Lower leg skin (tissue), 4 donors: ENCODE measurements at regions not wholly inside any gene's neighbourhood (a gene's known extent, or its start where the extent isn't known, plus 50 kb on each side); places are given as distances from the start of the nearest gene placed in this dataset.
A peak's percentile ranks its signal among the peaks of the same experiment; 100 is the strongest.

Experiments
- DNase-seq, 2 donors: peaks; one replicate each; pipeline ENCODE4 v3.0.0-alpha.2; 2019; ENCODE audit warnings: low spot score in 2 of 2
- H3K4me3 ChIP-seq: fragments of 200-600 bp; sonication (generic); 2 replicates; pipeline ENCODE4 v1.5.1; 2017; ENCODE audit warnings: mild to moderate bottlenecking, low read depth; ENCODE audit not compliant: poor library complexity, severe bottlenecking
- CTCF ChIP-seq, 3 donors: fragments of 450-650 bp; IDR thresholded peaks; one replicate each; pipeline ENCODE4 v1.5.1; 2016; ENCODE audit warnings: antibody characterized with exemption in 3 of 3, mild to moderate bottlenecking in 3 of 3, moderate library complexity in 2 of 3
- POLR2A ChIP-seq, 2 donors: fragments of 450-650 bp; IDR thresholded peaks; one replicate each; pipeline ENCODE4 v1.6.1; 2016 to 2017; ENCODE audit warnings: antibody characterized with exemption in 2 of 2, mild to moderate bottlenecking in 1 of 2, moderate library complexity in 1 of 2
- WGBS, 2 donors: methylation state at CpG; one replicate each; pipeline ENCODE4 v1.1.5; 2018; 5-methylcytosine and 5-hydroxymethylcytosine counted together
- intact Hi-C: fragments of 100-400 bp; cut with DNase I; formaldehyde crosslinking; loops from one replicate; pipeline ENCODE4 v1.15.0; 2023; ENCODE audit warnings: low total_unique reads

GRCh38 chr12:82124711-82125380 is 233.3 kb downstream of the CCDC59 start:
- no peak overlapping the region for H3K4me3 ChIP-seq
- peak in 1 of 2 donors; percentile 28 for DNase-seq
- WGBS, 2 donors = 26 to 31% methylated on average over 2 of the region's 2 CpGs
- intact Hi-C loops = no loop called here
- no peak for TF ChIP-seq CTCF (IDR thresholded peaks at IDR 0.05)
- TF ChIP-seq POLR2A (IDR thresholded peaks at IDR 0.05) = no peak

GRCh38 chr12:82121545-82121944 is 236.6 kb downstream of the CCDC59 start:
- no peak for DNase-seq
- TF ChIP-seq POLR2A (IDR thresholded peaks at IDR 0.05) = no peak
- TF ChIP-seq CTCF (IDR thresholded peaks at IDR 0.05) = no peak
- intact Hi-C loops = no loop called here
- no peak overlapping the region for H3K4me3 ChIP-seq

GRCh38 chr12:82120901-82121300 is 237.3 kb downstream of the CCDC59 start:
- no peak for DNase-seq
- intact Hi-C loops = no loop called here
- no peak overlapping the region for H3K4me3 ChIP-seq
- 92 to 93% methylated on average over 4 of the region's 4 CpGs for WGBS, 2 donors
- TF ChIP-seq POLR2A (IDR thresholded peaks at IDR 0.05) (no peak), CTCF (IDR thresholded peaks at IDR 0.05) (no peak)

- intact Hi-C loops = no loop called here
- TF ChIP-seq POLR2A (IDR thresholded peaks at IDR 0.05) = no peak
- no peak for TF ChIP-seq CTCF (IDR thresholded peaks at IDR 0.05)
- no peak overlapping the region for H3K4me3 ChIP-seq
- WGBS, 2 donors = 35 to 81% methylated on average over 1 of the region's 1 CpG
- DNase-seq = no peak
Observed at GRCh38 chr12:82109243-82109642, 248.9 kb downstream of the CCDC59 start.

GRCh38 chr12:82108615-82109014 is 249.6 kb downstream of the CCDC59 start:
- H3K4me3 ChIP-seq = no peak overlapping the region
- DNase-seq = no peak
- TF ChIP-seq CTCF (IDR thresholded peaks at IDR 0.05) (no peak), POLR2A (IDR thresholded peaks at IDR 0.05) (no peak)
- intact Hi-C loops = no loop called here
- WGBS, 2 donors = 58 to 70% methylated on average over 1 of the region's 1 CpG

GRCh38 chr12:82099216-82099615 is 259.0 kb downstream of the CCDC59 start:
- TF ChIP-seq CTCF (IDR thresholded peaks at IDR 0.05) = no peak
- TF ChIP-seq POLR2A (IDR thresholded peaks at IDR 0.05) = no peak
- intact Hi-C loops = no loop called here
- H3K4me3 ChIP-seq = no peak overlapping the region
- no peak for DNase-seq
